GM12891 (cell line): ENCODE measurements at regions not wholly inside any gene's neighbourhood (a gene's known extent, or its start where the extent isn't known, plus 50 kb on each side); places are given as distances from the start of the nearest gene placed in this dataset.

Experiments used
- POLR2A ChIP-seq: IDR thresholded peaks from 2 replicates; pipeline ENCODE4 v1.6.1; 2011; ENCODE audit warnings: low read depth, low read length, control low read depth
- POLR2AphosphoS5 ChIP-seq: IDR thresholded peaks from 2 replicates; pipeline ENCODE4 v1.6.1; 2011; ENCODE audit warnings: low read depth, low read length, control low read depth

- TF ChIP-seq POLR2A (no peak), POLR2AphosphoS5 (no peak)
Measured at GRCh38 chr3:165464736-165465135, 268.6 kb upstream of the SLITRK3 start.
